HCT116 (cell line): ENCODE measurements at regions not wholly inside any gene's neighbourhood (a gene's known extent, or its start where the extent isn't known, plus 50 kb on each side); places are given as distances from the start of the nearest gene placed in this dataset.

Experiments
- CTCF ChIP-seq, 3 experiments: fragments of 200-600 bp in 1 of 3; sonication (generic) in 1 of 3; IDR thresholded peaks in 2 of 3; conservative IDR thresholded peaks in 1 of 3; 2 replicates each; pipeline ENCODE4 v1.5.1; 2012 to 2017; ENCODE audit warnings: low read depth in 2 of 3, low read length in 2 of 3, antibody characterized with exemption in 1 of 3, borderline replicate concordance in 1 of 3, control low read depth in 1 of 3, mild to moderate bottlenecking in 1 of 3, mixed read lengths in 1 of 3, mixed run types in 1 of 3, moderate library complexity in 1 of 3; ENCODE audit not compliant: insufficient read depth in 1 of 3
- EZH2 ChIP-seq: fragments of 200-600 bp; sonication (generic); IDR thresholded peaks from 2 replicates; pipeline ENCODE4 v1.6.1; 2017; ENCODE audit warnings: antibody characterized with exemption, mixed run types
- EZH2phosphoT487 ChIP-seq: fragments of 200-600 bp; IDR thresholded peaks from 2 replicates; pipeline ENCODE4 v1.6.1; 2018; ENCODE audit warnings: antibody characterized with exemption, borderline replicate concordance
- POLR2AphosphoS5 ChIP-seq: IDR thresholded peaks from 2 replicates; pipeline ENCODE4 v1.6.1; 2011; ENCODE audit warnings: mild to moderate bottlenecking, low read depth, low read length, moderate library complexity
- YY1 ChIP-seq: IDR thresholded peaks from 2 replicates; pipeline ENCODE4 v1.6.1; 2011; ENCODE audit warnings: low read length, low read depth, moderate library complexity, mild to moderate bottlenecking; ENCODE audit not compliant: insufficient replicate concordance; ENCODE audit errors: extremely low read depth

- TF ChIP-seq CTCF (IDR thresholded peaks at IDR 0.05 in 2 of 3, conservative IDR thresholded peaks at IDR 0.05 in 1 of 3; ENCODE audit: borderline replicate concordance in 1 of 3, insufficient read depth in 1 of 3, low read depth in 2 of 3, low read length in 2 of 3) (no peak), EZH2 (no peak), POLR2AphosphoS5 (no peak), EZH2phosphoT487 (no peak), YY1 (no peak)
Measured at GRCh38 chr3:78313332-78313731, 1273.4 kb downstream of the ROBO2 start.
